Fibroblast of skin of scalp (primary cell): ENCODE measurements at regions not wholly inside any gene's neighbourhood (a gene's known extent, or its start where the extent isn't known, plus 50 kb on each side); places are given as distances from the start of the nearest gene placed in this dataset.

ENCODE experiments used
- DNase-seq: peaks from one replicate; pipeline ENCODE4 v3.0.0-alpha.2; 2013

DNA sequence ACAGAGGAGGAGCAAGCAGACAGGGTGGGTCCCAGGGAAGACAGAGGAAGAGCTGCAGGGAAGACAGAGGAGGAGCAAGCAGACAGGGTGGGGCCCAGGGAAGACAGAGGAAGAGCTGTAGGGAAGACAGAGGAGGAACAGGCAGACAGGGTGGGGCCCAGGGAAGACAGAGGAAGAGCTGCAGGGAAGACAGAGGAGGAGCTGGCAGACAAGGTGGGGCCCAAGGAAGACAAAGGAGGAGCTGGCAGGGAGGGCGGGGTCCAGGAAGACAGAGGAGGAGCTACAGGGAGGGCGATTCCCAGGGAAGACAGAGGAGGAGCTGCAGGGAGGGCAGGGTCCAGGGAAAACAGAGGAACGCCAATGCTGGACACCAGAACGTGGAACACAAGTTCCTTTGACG lies 66.5 kb downstream of the PLXNA1 start:
- DNase-seq: no peak

DNA sequence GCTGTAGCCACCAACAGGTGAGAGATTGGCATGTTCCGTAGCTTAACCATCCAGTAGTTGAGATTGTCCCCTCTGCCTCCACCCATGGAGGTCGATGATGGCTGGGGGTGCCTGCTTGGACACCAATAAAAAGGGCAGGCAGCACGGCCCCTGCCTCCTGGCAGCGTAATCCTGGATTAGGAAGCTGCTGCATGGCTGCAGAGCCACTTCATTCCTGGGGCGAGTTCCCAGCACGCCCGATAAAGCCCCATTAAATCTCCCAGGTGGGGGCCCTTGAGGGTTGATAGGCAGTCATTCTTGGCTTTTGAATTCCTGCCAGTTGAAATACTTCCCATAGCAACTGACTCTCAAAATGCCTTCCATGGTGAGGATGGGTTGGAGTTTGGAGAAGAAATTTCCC lies 67.8 kb downstream of the PLXNA1 start:
- no peak for DNase-seq

DNA sequence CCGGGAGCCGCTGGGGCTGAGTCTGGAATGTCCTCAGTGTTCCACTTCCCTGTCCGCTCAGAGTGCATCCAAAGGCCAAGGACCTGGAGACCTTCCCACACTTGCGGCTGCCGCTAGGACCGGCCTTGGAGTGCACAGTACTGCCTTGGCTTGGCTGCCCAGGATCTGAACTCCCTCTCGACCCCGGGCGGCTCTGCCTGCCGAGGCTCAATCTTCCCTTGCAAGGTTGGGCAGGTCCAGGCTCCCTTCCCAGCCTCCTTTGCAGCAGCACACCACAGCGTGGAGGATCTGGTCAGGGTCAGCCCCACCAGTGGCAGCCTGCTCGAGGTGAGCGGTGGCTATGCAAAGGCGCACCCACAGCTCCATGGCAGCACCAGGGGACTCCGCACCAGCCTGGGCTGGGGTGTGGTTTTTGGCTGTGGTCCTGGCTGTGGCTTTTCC lies 69.2 kb downstream of the PLXNA1 start:
- DNase-seq: no peak

DNA sequence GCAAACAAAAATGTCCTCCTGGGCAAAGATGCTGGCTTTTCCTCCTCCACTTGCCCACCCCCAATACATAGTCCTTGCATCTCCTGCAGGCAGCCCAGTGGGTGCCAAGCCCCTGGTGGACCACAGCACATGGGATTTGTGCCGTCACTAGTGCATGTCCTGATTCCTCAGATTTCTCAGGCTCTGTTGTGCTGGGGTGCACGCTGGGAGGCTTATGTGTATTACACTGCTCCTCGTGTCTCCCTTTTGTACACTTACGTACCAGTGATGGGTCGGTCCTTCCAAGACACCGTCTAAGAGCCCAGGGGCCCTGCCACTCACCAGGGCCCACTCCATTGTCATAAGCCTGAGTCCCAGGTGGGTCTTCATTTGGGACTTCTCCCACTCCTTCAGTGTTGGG lies 70.1 kb downstream of the PLXNA1 start:
- no peak for DNase-seq

DNA sequence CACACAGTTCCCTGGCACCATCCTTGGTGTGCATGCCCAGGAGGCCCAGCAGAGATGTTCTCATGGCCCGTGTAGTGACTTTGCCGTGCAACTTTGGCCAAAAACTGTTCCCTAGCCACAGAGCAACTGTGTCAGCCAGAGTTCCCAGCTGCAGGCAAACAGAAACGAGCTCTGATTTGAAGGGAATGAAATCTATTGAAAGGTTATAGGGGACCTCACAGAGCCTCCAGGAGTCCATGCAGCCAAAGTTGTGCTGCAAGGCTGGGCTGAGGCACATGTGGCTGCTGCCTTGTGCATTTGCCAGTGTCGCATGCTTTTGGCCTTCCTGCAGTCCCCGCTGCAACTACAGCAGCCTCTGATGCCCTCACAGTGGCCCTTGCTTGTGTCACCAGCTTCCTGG lies 70.5 kb downstream of the PLXNA1 start:
- no peak for DNase-seq

DNA sequence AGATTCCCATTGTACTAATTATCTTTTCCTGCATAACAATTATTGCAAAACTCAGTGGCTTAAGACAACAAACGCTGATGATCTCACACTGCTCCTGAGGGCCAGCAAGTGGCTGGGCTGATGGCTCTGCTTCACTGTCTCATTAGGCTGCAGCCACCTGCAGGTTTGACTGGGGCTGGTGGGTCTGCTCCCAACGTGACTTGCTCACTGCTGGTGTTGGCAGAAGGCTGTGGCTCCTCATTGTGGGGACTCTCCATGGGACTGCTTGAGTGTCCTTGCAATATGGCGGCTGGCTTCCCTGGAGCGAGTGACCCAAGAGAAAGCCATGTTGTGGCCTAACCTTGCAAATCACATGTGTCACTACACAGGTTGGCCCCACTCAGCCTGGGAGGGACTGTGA lies 71.1 kb downstream of the PLXNA1 start:
- no peak for DNase-seq

DNA sequence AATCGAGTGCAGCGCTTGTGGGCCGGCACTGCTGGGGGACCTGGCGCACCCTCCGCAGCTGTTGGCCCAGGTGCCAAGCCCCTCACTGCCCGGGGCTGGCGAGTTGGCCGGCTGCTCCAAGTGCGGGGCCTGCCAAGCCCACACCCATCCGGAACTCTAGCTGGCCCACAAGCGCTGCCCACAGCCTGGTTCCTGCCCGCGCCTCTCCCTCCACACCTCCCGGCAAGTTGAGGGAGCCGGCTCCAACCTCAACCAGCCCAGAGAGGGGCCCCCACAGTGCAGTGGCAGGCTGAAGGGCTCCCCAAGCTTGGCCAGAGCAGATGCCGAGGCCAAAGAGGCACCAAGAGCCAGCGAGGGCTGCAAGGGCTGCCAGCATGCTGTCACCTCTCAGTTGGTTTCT lies 73.4 kb downstream of the PLXNA1 start:
- DNase-seq: no peak

DNA sequence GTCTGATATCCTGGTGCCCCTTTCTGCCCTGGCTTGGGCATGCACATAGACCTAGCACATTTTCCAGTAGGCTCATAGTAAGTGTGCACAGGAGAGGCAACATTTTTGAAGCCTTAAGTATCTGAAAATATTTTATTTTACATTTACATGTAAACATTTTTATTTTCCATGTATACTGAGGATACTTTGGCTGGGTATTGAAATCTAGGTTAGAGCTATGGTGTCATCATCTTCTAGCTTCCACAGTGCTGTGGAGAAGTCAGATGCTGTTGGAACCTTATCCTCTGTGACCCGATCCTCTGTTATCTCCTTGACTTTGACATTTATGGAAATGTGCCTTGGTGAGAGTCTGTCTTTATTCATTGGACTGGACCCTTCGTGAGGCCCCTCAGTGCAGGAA lies 74.1 kb downstream of the PLXNA1 start:
- no peak for DNase-seq

DNA sequence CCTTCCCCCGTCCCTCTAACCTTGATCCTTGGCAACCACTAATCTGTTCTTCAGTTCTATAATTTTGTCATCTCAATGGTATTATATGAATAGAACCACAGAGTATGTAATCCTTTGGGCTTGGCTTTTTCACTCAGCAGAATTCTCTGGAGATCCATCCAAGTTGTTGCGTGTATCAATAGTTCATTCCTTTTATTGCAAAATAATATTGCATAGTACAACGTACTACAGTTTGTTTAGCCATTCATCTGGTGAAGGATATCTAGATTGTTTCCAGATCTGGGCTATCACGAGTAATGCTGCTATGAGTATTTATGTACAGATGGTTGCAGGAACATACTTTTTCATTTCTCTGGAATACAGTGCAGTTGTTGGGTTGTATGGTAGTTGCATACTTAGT lies 76.2 kb downstream of the PLXNA1 start:
- DNase-seq: no peak

DNA sequence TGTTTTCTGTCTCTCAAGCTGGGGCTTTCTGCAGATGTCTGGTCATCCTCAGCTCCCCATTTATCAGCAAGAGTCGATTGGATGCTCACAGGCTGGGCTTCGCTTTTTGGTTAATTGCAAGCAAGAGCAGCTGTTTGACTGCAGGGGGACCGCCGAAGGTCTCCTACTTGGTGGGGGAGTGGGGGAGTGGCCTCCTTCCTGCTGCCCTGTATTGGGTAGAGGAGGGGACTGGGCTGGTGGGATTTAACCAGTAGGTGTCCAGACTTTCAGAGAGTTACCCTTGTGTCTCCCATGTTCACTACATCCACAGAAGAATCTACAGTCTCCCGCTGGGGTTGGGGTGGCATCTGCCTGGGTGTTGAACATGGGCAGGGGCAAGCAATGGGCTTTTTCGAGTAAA lies 78.7 kb downstream of the PLXNA1 start:
- DNase-seq: no peak

DNA sequence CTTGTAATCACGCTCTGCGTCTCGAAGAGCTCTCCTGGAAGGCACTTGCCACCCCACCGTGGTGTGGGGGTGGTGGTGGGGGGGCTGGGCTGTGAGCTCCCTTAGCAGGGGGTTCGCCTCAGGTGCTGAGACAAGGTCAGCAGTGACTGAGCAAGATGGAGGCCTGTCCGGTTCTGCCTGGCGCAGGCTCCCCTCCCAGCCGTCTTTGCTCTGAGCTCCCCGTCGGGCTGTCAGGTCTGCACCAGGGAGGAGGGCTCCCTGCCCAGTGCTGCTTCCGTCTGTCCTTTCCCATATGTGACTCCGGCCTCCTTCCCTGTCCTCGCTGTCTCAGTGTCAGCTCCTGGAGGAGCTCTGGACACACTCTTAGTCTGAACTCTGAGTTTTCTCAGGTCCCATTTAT lies 80.0 kb downstream of the PLXNA1 start:
- DNase-seq: no peak

DNA sequence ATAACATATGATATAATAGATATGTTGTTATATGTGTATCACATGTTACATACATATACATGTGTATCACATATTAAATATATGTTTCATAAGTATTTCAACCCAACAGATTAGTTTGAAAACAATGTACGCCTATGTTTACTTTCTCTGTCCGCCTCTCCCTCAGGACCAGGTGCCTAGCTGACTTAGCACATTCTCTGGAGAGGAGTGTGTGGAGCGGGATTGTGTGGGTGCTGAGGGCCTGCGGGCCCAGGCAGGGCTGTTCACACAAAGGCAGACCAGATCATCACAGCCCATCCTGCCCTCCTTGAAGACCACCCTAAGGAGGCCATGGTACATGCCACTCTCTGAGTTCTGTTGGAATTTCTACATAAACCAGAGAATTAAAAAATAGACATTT lies 81.0 kb downstream of the PLXNA1 start:
- DNase-seq: no peak

DNA sequence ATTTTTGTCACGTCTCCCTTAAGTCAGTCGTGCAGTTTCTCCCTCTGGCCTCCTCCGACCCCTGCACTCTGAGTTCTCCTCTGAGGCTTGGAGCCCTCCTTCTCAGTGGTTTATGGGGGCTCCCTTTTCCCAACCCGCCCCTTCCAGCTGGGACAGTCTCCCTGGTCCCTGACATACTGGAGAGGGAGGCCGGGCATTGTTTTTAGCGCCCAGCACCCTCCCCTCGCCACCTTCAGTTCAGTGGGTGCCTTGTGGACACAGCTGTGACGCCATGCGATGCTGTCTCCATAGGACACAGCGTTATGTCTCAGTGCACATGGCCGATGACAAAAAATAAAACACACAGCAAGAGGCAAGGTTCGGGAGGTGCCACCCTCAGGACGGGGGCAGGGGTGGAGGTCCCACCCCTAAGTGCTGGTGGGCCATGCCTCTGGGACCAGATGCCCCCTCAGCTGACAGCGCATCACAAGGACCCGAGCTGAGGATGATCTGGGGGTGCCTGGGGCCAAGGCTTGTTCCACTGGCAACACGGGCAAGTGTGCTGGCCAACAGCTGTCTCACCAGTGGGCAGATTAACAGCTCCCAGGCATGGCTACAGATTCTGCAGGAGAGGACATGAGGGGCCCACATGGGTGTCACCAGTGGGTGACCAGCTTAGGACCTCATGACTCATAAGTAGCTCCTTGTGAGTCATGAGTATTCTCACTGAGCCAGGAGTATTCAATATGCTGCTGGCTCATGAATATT lies 81.6 kb downstream of the PLXNA1 start:
- peak; percentile 56 for DNase-seq

DNA sequence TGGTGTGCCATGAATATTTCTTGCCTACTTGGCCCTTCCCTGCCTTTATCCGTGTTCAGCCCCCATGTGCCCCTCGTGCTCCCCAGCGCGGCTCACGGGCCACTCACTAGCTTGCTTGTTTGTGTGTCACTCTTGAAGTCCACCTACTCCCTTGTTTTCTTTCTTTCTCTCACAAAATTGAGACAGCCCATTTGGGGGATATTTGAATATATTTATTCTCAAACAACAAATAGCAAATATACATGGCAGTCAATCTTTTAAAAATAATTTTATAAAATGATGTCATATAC lies 82.2 kb downstream of the PLXNA1 start:
- no peak for DNase-seq

DNA sequence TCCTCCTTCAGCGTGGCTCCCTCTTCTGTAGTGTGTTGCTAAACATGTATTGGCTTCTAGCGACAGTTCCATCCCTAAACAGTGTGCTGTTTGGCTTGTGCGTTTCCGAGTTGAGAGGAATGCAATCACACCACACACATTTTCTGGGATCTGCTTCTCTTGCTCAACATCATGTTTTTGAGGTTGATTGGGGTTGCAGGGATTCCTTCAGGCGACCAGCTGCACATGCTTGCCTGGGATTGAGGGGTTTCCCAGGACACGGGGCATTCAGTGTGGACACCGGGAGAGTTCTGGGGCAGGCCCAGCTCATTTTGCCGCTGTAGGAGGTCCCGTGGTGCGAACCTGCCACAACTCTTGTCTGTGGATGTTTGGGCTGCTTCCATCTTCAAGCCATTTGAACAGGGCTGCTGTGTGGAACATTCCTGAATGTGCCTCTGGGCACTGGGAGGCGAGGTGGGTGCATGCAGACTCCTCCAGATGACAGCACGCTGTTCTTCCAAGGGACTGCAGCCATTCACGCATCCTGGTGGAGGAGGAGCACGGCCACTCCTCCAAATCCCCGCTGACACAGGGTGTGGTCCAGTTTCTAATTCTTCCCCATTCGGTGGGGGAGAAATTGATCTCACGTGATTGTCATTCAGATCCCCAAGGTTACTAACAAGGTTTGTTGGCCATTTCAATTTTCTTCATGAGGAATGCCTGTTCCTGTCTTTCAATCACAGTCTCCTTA lies 82.8 kb downstream of the PLXNA1 start:
- DNase-seq: peak; percentile 26

DNA sequence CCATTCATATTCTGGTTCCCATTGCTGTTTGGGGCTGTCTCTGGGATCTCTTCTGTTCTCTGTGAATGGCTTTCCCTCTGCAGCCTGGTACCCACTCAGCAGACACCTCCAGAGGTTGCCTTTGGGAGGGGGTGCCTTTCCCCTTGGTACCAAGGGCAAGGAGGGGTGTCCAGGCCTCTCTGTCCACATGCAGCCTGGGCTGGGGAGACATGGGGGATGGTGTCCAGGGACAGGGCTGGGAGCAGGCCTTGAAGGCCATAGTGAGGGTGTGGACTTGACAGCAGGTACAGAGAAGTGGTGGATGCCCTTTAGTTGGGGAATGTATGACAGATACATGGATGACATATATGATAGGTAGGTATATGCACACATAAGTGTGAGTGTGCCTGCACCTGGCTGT lies 83.7 kb downstream of the PLXNA1 start:
- no peak for DNase-seq

DNA sequence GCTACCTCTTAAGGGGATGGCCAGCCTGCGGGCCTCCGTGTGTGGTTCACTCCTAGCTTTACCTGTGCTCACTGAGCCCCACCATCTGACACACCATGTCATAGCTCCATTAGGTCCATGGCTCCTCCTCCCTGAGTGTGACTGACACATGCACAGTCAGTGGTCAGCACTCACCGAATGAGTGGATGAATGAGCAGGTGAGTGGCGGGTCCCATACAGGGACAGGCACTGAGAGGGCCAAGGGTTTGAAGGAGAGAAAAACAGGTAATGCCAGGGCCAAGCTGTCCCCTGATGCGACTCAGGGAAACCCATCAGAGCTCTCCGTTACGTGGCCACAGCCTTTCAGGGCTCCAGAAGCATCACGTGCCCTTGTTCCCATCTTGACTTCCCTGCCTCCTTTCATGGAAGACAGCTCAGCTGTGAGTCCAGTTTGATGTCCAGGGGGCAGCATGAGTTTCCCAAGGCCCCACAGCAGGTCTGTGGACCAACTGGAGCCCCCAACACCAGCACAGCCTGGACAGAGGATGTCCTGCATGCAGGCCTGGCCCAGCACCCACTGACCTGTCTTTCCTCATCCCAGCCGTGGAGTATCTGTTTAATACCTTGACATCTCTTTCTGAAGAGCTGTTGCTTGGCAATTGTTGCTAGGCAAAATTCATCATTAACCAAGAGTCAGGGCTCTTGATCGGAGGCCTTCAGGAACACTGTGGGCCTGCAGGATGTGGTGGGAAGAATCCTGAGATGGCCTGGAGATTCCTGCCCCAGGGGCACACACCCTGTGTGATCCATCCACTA lies 84.4 kb downstream of the PLXNA1 start:
- no peak for DNase-seq

DNA sequence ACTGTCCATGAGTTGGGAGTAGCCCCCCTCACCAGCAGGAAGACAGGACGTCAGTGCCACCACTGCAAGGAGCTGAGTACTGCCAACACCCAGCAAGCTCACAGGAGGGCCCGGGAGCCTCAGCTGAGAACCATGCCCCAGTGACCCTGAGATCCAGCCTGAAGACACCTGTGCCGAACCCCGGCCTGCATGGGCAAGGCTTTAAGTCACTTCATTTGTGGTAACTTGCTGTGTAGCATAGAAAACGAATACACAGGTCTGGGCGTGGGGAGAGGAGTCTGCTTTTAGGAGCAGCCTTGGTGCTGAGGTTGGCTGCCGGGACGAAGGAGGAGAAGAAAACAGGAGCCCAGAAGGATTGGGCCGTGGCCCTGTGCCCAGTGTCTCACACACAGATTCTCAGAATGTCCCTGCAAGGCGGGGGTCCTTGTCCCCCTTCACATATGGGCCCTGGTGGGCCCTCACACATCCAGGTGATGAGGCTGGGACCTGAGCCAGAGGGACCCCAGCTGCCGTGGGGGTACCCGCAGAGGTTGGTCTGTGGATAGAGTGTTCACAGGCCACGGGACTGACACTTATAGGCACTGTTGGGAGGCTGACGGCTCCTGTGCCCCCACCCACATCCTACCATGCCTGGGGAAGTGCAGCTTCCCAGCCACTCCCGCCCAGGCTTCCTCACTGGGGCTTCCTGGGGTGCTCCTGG lies 85.3 kb downstream of the PLXNA1 start:
- no peak for DNase-seq

DNA sequence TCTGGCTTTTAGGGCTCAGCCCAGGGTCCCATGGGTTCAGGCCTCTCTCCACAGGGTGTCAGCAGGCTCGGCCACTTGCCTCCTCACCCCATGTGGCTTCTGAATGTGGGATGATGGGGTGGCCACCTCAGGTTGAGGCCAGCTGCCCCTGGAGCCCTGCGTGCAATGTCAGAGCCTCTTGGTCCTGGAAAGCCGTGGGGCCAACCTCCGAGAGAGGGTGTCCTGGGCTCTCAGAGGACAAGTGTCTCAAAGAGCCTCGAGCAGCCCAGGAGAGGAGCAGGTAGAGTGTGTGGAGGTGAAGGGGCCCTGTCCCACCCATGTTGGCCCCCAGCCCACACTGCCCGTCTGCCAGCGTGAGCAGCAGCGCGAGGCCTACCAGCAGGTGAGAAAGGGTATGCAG lies 86.0 kb downstream of the PLXNA1 start:
- no peak for DNase-seq

DNA sequence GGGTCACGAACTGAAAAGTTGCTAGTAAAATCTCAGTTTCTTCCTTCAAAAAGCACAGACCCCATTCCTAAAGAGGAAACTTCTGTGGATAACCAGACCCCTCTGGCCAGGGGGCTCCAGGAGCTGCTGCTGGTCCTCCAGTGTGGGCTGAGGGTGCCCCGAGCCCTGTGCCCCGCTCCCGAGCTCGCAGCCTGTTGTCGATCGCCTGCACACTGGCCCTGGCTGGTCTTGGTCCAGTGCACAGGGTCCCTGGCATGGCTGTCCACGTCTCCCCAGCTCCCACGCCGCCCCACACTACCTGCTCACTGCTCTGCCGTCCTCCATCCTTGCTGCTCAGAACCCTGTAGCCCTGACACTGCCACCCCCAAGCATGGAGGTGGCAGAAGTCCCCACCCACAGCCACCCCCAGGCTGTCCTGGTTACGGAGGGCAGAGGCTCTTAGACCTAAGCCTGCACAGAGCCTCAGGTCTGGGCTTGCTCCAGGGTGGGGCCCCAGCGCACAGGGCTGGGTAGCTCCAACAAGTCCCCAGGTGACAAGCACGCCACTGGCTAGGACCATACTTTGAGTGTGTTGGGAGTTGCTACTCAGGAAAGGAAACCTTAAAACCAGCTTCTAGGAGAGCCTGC lies 87.0 kb downstream of the PLXNA1 start:
- DNase-seq: no peak

DNA sequence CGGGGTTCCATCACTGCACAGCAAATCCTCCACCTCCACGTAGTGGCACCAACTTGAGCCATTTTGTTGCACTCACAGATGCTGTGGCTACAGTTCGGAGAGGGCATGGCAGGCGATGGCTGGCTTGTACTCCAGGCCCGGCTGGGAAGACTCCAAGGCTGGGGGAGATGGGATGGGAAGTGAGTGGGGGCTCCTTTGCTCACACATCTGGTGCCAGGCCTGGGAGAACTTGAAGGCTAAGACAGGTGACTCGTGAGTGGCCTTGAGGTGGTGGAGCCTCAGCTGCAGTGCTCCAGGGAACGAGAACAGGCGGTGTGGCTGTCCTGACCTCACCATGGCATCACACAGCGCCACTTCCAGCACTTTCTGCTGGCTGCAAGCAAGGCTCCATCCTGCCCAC lies 87.9 kb downstream of the PLXNA1 start:
- no peak for DNase-seq

DNA sequence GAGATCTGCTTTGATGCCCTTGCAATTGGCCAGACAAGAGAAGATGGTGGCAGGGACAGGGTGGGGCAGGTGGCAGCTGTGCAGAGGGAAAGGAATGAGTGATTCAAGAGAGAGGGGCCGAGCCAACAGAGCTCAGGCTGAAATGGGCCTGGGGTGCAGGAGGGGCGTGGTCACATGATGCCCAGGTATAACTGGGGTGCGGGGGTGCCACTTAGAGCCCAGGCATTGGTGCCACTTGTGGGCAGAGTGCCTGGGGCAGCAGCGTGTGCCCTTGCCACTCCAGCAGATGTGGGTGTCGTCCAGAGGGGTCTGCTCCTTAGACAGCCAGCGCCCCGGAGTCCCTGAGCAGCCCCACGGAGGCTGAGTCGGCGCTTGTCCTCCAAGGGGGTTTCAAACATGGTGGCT lies 88.7 kb downstream of the PLXNA1 start:
- no peak for DNase-seq
